Activated T-cell treated with anti-CD3 and anti-CD28 coated beads for 48 hours (primary cell): ENCODE measurements at regions not wholly inside any gene's neighbourhood (a gene's known extent, or its start where the extent isn't known, plus 50 kb on each side); places are given as distances from the start of the nearest gene placed in this dataset.
"Not testable (repeated sequence)": the region's sequence is repeated elsewhere in the genome, so short reads cannot be mapped to it uniquely, and the experiment has no call there.

Source experiments
- DNase-seq: peaks from one replicate; pipeline ENCODE4 v3.0.0-alpha.2; 2020; ENCODE audit warnings: low read depth

GRCh38 chr2:175606010-175606841 is 395.8 kb downstream of the LNPK start:
- no peak for DNase-seq

GRCh38 chr2:175605640-175606009 is 396.4 kb downstream of the LNPK start:
- no peak for DNase-seq

GRCh38 chr2:175601969-175602368 is 400.1 kb downstream of the LNPK start:
- DNase-seq, result no peak

- DNase-seq, result no peak
Observed at GRCh38 chr2:175599966-175600831, 401.9 kb downstream of the LNPK start.

- no peak for DNase-seq
Observed at GRCh38 chr2:175597286-175597685, 404.8 kb downstream of the LNPK start.

GRCh38 chr2:175595139-175595538 is 406.9 kb downstream of the LNPK start:
- no peak for DNase-seq

- not testable (repeated sequence) for DNase-seq
Observed at GRCh38 chr2:175593686-175594525, 408.2 kb downstream of the LNPK start.

- DNase-seq, result not testable (repeated sequence)
Observed at GRCh38 chr2:175588213-175588612, 406.7 kb upstream of the ATP5MC3 start.

- no peak for DNase-seq
Observed at GRCh38 chr2:175585496-175585895, 404.0 kb upstream of the ATP5MC3 start.

- no peak for DNase-seq
Observed at GRCh38 chr2:175580652-175581051, 399.1 kb upstream of the ATP5MC3 start.

- DNase-seq, result no peak
Observed at GRCh38 chr2:175579646-175580045, 398.1 kb upstream of the ATP5MC3 start.

- no peak for DNase-seq
Observed at GRCh38 chr2:175577368-175577970, 396.0 kb upstream of the ATP5MC3 start.

- no peak for DNase-seq
Observed at GRCh38 chr2:175576875-175577274, 395.4 kb upstream of the ATP5MC3 start.

- DNase-seq, result no peak
Observed at GRCh38 chr2:175576270-175576669, 394.8 kb upstream of the ATP5MC3 start.

- DNase-seq, result no peak
Observed at GRCh38 chr2:175575346-175576258, 394.1 kb upstream of the ATP5MC3 start.

GRCh38 chr2:175574069-175574468 is 392.6 kb upstream of the ATP5MC3 start:
- no peak for DNase-seq

GRCh38 chr2:175571078-175571653 is 389.7 kb upstream of the ATP5MC3 start:
- no peak for DNase-seq

- no peak for DNase-seq
Observed at GRCh38 chr2:175568109-175568730, 386.7 kb upstream of the ATP5MC3 start.

GRCh38 chr2:175567435-175568061 is 386.0 kb upstream of the ATP5MC3 start:
- no peak for DNase-seq
